WTC11 (cell line): ENCODE measurements at regions not wholly inside any gene's neighbourhood (a gene's known extent, or its start where the extent isn't known, plus 50 kb on each side); places are given as distances from the start of the nearest gene placed in this dataset.

Experiments used
- ATAC-seq: fragments of 200-7000 bp; cut with Tn5 transposase; 2 replicates; pipeline ENCODE4 v1.10.0; 2021; ENCODE audit warnings: mild to moderate bottlenecking, moderate library complexity
- CTCF ChIA-PET: fragments of 300-600 bp; sonication (Branson Sonifier 250); formaldehyde crosslinking; loops from one replicate; lab custom pipeline; 2021; ENCODE audit warnings: antibody characterized with exemption; lab: Charles Lee
- POLR2A ChIA-PET: fragments of 350-600 bp; sonication (Branson Sonifier 250); formaldehyde crosslinking; loops from one replicate; lab custom pipeline; 2021; ENCODE audit warnings: antibody characterized with exemption; lab: Charles Lee
- DNase-seq: peaks from one replicate; pipeline ENCODE4 v3.0.0; 2021; ENCODE audit warnings: low spot score
- H3K27ac Mint-ChIP-seq: 2 replicates; pipeline ENCODE4 v1.8.0; 2021; ENCODE audit warnings: mixed read lengths
- H3K27me3 Mint-ChIP-seq: 2 replicates; pipeline ENCODE4 v1.8.0; 2021; ENCODE audit warnings: low read depth, mild to moderate bottlenecking, moderate library complexity, mixed read lengths
- H3K36me3 Mint-ChIP-seq: 2 replicates; pipeline ENCODE4 v1.8.0; 2021; ENCODE audit warnings: mixed read lengths
- H3K4me1 Mint-ChIP-seq: 2 replicates; pipeline ENCODE4 v1.8.0; 2022; ENCODE audit warnings: mixed read lengths
- H3K4me3 Mint-ChIP-seq: 2 replicates; pipeline ENCODE4 v1.8.0; 2021; ENCODE audit warnings: mild to moderate bottlenecking, moderate library complexity, mixed read lengths
- H3K9me3 Mint-ChIP-seq: 2 replicates; pipeline ENCODE4 v1.8.0; 2021; ENCODE audit warnings: mixed read lengths
- ESRRA ChIP-seq: sonication (generic); formaldehyde crosslinking; IDR thresholded peaks from 2 replicates; pipeline ENCODE4 v1.8.1; 2022; ENCODE audit warnings: mild to moderate bottlenecking, missing genetic modification reagents, borderline replicate concordance
- GRHL2 ChIP-seq: fragments of 250-450 bp; sonication (Bioruptor Pico); IDR thresholded peaks from 2 replicates; pipeline ENCODE4 v1.8.0; 2022; ENCODE audit warnings: mild to moderate bottlenecking, moderate library complexity; ENCODE audit not compliant: insufficient replicate concordance, severe bottlenecking
- NR1H2 ChIP-seq: sonication (generic); formaldehyde crosslinking; IDR thresholded peaks from 2 replicates; pipeline ENCODE4 v1.9.0; 2021; ENCODE audit warnings: mild to moderate bottlenecking, moderate library complexity, missing genetic modification reagents
- OVOL2 ChIP-seq: fragments of 250-450 bp; sonication (Bioruptor Pico); IDR thresholded peaks from 2 replicates; pipeline ENCODE4 v1.9.0; 2021; ENCODE audit warnings: mild to moderate bottlenecking, borderline replicate concordance
- PRRX2 ChIP-seq: fragments of 250-450 bp; sonication (Bioruptor Pico); IDR thresholded peaks from 2 replicates; pipeline ENCODE4 v1.8.0; 2021; ENCODE audit warnings: mild to moderate bottlenecking
- TEAD1 ChIP-seq: sonication (generic); formaldehyde crosslinking; IDR thresholded peaks from 2 replicates; pipeline ENCODE4 v1.8.0; 2022; ENCODE audit warnings: mild to moderate bottlenecking, missing genetic modification reagents
- TEAD4 ChIP-seq: sonication (generic); formaldehyde crosslinking; IDR thresholded peaks from 2 replicates; pipeline ENCODE4 v1.8.0; 2022; ENCODE audit warnings: mild to moderate bottlenecking, missing genetic modification reagents
- TP53 ChIP-seq: sonication (generic); formaldehyde crosslinking; IDR thresholded peaks from 2 replicates; pipeline ENCODE4 v1.8.1; 2023; ENCODE audit warnings: mild to moderate bottlenecking, missing genetic modification reagents
- TF ChIP-seq, protein P1 (sequence below): sonication (generic); formaldehyde crosslinking; IDR thresholded peaks from 2 replicates; pipeline ENCODE4 v1.8.1; 2023; ENCODE audit warnings: mild to moderate bottlenecking, missing genetic modification reagents
- TF ChIP-seq, protein P2 (sequence below): sonication (generic); formaldehyde crosslinking; IDR thresholded peaks from 2 replicates; pipeline ENCODE4 v1.8.1; 2023; ENCODE audit warnings: mild to moderate bottlenecking, missing genetic modification reagents, moderate library complexity
- TF ChIP-seq, protein P3 (sequence below): sonication (generic); formaldehyde crosslinking; IDR thresholded peaks from 2 replicates; pipeline ENCODE4 v1.8.0; 2022; ENCODE audit warnings: mild to moderate bottlenecking, missing genetic modification reagents
- TF ChIP-seq, protein P4 (sequence below): sonication (generic); formaldehyde crosslinking; IDR thresholded peaks from 2 replicates; pipeline ENCODE4 v1.8.0; 2022; ENCODE audit warnings: mild to moderate bottlenecking, missing genetic modification reagents
- TF ChIP-seq, protein P5 (sequence below): sonication (generic); formaldehyde crosslinking; IDR thresholded peaks from 2 replicates; pipeline ENCODE4 v1.8.1; 2022; ENCODE audit warnings: missing genetic modification reagents, borderline replicate concordance
- TF ChIP-seq, protein P6 (sequence below): fragments of 250-450 bp; sonication (Bioruptor Pico); IDR thresholded peaks from 2 replicates; pipeline ENCODE4 v1.9.0; 2021; ENCODE audit warnings: moderate library complexity, mild to moderate bottlenecking, inconsistent platforms, borderline replicate concordance
- TF ChIP-seq, protein P7 (sequence below): sonication (generic); formaldehyde crosslinking; conservative IDR thresholded peaks from 2 replicates; pipeline ENCODE4 v1.8.1; 2023; ENCODE audit warnings: mild to moderate bottlenecking, low read depth, missing genetic modification reagents, moderate library complexity
- TF ChIP-seq, protein P8 (sequence below): fragments of 200-600 bp; IDR thresholded peaks from 2 replicates; pipeline ENCODE4 v1.8.0; 2022; ENCODE audit warnings: antibody characterized with exemption

DNA sequence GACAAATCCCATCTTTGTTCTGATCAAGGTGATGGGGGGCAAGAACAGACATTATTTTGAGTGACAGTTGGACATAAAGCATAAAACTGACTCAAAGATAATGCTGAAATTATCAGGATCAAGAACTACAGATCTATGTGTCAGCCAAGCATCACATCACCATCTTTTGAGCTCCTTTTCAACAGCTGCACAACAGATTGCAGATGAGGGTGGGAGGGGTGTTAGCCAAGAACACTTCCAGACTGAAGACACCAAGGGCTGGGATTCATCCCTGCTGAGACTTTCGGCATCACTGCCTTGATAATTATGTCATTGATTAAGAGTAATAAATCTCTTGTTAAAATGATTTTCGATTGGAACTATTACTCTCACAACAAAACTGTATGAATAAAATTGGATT is 191.5 kb upstream of the NETO1 start (continued):
- TF ChIP-seq, protein P1, sequence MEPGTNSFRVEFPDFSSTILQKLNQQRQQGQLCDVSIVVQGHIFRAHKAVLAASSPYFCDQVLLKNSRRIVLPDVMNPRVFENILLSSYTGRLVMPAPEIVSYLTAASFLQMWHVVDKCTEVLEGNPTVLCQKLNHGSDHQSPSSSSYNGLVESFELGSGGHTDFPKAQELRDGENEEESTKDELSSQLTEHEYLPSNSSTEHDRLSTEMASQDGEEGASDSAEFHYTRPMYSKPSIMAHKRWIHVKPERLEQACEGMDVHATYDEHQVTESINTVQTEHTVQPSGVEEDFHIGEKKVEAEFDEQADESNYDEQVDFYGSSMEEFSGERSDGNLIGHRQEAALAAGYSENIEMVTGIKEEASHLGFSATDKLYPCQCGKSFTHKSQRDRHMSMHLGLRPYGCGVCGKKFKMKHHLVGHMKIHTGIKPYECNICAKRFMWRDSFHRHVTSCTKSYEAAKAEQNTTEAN: no peak
- no peak for TF ChIP-seq TEAD1 (CRISPR knock-in tag)
- TF ChIP-seq, protein P2, sequence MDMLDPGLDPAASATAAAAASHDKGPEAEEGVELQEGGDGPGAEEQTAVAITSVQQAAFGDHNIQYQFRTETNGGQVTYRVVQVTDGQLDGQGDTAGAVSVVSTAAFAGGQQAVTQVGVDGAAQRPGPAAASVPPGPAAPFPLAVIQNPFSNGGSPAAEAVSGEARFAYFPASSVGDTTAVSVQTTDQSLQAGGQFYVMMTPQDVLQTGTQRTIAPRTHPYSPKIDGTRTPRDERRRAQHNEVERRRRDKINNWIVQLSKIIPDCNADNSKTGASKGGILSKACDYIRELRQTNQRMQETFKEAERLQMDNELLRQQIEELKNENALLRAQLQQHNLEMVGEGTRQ (CRISPR knock-in tag): no peak
- TF ChIP-seq PRRX2 (CRISPR knock-in tag): no peak
- TF ChIP-seq, protein P3, sequence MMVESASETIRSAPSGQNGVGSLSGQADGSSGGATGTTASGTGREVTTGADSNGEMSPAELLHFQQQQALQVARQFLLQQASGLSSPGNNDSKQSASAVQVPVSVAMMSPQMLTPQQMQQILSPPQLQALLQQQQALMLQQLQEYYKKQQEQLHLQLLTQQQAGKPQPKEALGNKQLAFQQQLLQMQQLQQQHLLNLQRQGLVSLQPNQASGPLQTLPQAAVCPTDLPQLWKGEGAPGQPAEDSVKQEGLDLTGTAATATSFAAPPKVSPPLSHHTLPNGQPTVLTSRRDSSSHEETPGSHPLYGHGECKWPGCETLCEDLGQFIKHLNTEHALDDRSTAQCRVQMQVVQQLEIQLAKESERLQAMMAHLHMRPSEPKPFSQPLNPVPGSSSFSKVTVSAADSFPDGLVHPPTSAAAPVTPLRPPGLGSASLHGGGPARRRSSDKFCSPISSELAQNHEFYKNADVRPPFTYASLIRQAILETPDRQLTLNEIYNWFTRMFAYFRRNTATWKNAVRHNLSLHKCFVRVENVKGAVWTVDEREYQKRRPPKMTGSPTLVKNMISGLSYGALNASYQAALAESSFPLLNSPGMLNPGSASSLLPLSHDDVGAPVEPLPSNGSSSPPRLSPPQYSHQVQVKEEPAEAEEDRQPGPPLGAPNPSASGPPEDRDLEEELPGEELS (CRISPR knock-in tag): no peak
- TF ChIP-seq, protein P4, sequence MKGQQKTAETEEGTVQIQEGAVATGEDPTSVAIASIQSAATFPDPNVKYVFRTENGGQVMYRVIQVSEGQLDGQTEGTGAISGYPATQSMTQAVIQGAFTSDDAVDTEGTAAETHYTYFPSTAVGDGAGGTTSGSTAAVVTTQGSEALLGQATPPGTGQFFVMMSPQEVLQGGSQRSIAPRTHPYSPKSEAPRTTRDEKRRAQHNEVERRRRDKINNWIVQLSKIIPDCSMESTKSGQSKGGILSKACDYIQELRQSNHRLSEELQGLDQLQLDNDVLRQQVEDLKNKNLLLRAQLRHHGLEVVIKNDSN (CRISPR knock-in tag): no peak

DNA sequence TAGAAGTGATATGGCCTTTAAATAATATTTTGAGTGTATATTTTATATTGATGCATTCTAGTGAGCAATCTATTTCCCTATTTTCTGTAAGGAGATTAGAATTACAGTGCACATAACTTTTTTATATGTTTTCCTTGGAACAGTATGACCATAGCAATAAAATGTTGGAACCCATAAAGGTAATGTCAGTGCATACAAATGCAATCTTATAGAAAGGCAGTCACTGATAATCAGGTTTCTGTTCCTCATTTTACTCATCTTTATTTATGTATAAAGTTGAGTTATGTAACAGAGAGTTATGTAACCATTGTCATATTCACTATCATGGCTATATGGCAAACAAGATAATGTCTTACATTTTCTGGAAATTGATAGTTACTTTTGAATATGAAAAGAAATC is 179.9 kb upstream of the NETO1 start:
- ChIA-PET POLR2A (no interaction called here), CTCF (no interaction called here)
- ATAC-seq (no peak), DNase-seq (no peak)
- H3K27me3 Mint-ChIP-seq: no peaks in the 10 kb centered on the region
- TF ChIP-seq NR1H2 (no peak), GRHL2 (CRISPR knock-in tag) (no peak)
- H3K27ac Mint-ChIP-seq: no peak overlapping the region
- H3K4me1 Mint-ChIP-seq: peaks cover 4% of the 10 kb centered on the region
- no peak overlapping the region for H3K4me3 Mint-ChIP-seq
- H3K9me3 Mint-ChIP-seq: peaks cover 21% of the 10 kb centered on the region
- no peaks in the 10 kb centered on the region; the same call in 1 of the 2 replicates for H3K36me3 Mint-ChIP-seq

DNA sequence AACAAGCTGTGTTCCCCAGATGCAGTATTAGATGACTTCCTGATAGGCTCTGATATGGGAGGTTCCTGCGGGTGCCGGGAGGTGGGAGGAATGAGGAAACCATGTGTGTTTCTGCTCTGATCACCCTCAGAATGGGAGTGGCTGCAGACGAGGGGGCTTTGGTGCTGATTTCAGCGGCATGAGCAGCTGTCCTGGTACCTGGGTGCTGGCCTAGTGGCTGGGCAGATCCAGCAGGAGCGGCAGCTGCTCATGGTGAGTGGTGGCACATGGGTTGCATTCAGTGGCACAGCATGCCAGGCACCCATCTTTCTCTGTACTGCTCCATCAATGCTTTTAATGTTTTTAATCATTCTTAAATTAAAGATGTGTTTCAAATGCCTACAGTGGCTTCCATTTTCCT is 177.2 kb upstream of the NETO1 start:
- ATAC-seq (no peak), DNase-seq (no peak)
- no peak overlapping the region for H3K27ac Mint-ChIP-seq
- peaks cover 9% of the 10 kb centered on the region; the same call in 1 of the 2 replicates for H3K9me3 Mint-ChIP-seq
- POLR2A ChIA-PET: interaction anchor here (0.6 kb wide), 1 partner anchor 199 kb away, joined by 5 read pairs; no protein-coding TSS in a partner anchor
- no peaks in the 10 kb centered on the region for H3K27me3 Mint-ChIP-seq
- H3K36me3 Mint-ChIP-seq: no peaks in the 10 kb centered on the region
- CTCF ChIA-PET: no interaction called here
- H3K4me1 Mint-ChIP-seq: peaks cover 21% of the 10 kb centered on the region
- H3K4me3 Mint-ChIP-seq: no peak overlapping the region
- TF ChIP-seq NR1H2 (no peak), TEAD1 (CRISPR knock-in tag) (no peak), TEAD4 (CRISPR knock-in tag) (no peak), ESRRA (CRISPR knock-in tag) (no peak), TP53 (CRISPR knock-in tag) (no peak), OVOL2 (CRISPR knock-in tag) (no peak)
- TF ChIP-seq, protein P5, sequence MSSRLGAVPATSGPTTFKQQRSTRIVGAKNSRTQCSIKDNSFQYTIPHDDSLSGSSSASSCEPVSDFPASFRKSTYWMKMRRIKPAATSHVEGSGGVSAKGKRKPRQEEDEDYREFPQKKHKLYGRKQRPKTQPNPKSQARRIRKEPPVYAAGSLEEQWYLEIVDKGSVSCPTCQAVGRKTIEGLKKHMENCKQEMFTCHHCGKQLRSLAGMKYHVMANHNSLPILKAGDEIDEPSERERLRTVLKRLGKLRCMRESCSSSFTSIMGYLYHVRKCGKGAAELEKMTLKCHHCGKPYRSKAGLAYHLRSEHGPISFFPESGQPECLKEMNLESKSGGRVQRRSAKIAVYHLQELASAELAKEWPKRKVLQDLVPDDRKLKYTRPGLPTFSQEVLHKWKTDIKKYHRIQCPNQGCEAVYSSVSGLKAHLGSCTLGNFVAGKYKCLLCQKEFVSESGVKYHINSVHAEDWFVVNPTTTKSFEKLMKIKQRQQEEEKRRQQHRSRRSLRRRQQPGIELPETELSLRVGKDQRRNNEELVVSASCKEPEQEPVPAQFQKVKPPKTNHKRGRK: no peak
- TF ChIP-seq, protein P6, sequence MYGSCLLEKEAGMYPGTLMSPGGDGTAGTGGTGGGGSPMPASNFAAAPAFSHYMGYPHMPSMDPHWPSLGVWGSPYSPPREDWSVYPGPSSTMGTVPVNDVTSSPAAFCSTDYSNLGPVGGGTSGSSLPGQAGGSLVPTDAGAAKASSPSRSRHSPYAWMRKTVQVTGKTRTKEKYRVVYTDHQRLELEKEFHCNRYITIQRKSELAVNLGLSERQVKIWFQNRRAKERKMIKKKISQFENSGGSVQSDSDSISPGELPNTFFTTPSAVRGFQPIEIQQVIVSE: no peak
- TF ChIP-seq, protein P7, sequence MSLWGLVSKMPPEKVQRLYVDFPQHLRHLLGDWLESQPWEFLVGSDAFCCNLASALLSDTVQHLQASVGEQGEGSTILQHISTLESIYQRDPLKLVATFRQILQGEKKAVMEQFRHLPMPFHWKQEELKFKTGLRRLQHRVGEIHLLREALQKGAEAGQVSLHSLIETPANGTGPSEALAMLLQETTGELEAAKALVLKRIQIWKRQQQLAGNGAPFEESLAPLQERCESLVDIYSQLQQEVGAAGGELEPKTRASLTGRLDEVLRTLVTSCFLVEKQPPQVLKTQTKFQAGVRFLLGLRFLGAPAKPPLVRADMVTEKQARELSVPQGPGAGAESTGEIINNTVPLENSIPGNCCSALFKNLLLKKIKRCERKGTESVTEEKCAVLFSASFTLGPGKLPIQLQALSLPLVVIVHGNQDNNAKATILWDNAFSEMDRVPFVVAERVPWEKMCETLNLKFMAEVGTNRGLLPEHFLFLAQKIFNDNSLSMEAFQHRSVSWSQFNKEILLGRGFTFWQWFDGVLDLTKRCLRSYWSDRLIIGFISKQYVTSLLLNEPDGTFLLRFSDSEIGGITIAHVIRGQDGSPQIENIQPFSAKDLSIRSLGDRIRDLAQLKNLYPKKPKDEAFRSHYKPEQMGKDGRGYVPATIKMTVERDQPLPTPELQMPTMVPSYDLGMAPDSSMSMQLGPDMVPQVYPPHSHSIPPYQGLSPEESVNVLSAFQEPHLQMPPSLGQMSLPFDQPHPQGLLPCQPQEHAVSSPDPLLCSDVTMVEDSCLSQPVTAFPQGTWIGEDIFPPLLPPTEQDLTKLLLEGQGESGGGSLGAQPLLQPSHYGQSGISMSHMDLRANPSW (CRISPR knock-in tag): no peak
- TF ChIP-seq, protein P1: no peak
- TF ChIP-seq, protein P8, sequence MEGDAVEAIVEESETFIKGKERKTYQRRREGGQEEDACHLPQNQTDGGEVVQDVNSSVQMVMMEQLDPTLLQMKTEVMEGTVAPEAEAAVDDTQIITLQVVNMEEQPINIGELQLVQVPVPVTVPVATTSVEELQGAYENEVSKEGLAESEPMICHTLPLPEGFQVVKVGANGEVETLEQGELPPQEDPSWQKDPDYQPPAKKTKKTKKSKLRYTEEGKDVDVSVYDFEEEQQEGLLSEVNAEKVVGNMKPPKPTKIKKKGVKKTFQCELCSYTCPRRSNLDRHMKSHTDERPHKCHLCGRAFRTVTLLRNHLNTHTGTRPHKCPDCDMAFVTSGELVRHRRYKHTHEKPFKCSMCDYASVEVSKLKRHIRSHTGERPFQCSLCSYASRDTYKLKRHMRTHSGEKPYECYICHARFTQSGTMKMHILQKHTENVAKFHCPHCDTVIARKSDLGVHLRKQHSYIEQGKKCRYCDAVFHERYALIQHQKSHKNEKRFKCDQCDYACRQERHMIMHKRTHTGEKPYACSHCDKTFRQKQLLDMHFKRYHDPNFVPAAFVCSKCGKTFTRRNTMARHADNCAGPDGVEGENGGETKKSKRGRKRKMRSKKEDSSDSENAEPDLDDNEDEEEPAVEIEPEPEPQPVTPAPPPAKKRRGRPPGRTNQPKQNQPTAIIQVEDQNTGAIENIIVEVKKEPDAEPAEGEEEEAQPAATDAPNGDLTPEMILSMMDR: no peak
